ENCODE measurements at regions not wholly inside any gene's neighbourhood (a gene's known extent, or its start where the extent isn't known, plus 50 kb on each side); places are given as distances from the start of the nearest gene placed in this dataset.

DNA sequence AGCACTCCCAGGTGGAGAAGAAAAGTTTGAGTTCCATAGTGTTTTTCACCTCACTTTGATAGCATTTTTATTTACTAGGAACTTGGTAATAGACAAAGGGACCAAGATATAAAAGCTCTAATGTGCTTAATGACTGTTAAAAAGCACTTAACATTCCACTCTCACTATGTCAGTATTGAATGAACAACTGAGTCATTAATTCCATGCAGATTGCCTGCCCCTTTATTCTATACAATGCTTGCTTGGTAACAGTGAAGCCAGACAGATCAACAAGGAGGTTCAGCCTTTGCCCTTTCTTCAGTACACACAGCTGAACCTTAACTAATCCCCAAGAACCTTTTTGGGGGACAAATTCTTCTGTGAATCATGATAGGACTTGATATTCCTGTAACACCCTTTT is 425.5 kb downstream of the NUF2 start:
- intact Hi-C loops (cut with DNase I) = no loop called here
- H3K4me1 ChIP-seq = no peaks in the 10 kb centered on the region
- no peak overlapping the region for H3K4me3 ChIP-seq
- DNase-seq (no peak), ATAC-seq (no peak)
- no peaks in the 10 kb centered on the region for H3K9me3 ChIP-seq
- TF ChIP-seq, protein P1, sequence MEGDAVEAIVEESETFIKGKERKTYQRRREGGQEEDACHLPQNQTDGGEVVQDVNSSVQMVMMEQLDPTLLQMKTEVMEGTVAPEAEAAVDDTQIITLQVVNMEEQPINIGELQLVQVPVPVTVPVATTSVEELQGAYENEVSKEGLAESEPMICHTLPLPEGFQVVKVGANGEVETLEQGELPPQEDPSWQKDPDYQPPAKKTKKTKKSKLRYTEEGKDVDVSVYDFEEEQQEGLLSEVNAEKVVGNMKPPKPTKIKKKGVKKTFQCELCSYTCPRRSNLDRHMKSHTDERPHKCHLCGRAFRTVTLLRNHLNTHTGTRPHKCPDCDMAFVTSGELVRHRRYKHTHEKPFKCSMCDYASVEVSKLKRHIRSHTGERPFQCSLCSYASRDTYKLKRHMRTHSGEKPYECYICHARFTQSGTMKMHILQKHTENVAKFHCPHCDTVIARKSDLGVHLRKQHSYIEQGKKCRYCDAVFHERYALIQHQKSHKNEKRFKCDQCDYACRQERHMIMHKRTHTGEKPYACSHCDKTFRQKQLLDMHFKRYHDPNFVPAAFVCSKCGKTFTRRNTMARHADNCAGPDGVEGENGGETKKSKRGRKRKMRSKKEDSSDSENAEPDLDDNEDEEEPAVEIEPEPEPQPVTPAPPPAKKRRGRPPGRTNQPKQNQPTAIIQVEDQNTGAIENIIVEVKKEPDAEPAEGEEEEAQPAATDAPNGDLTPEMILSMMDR (IDR thresholded peaks at IDR 0.05) = no peak
- no peak for TF ChIP-seq POLR2A (IDR thresholded peaks at IDR 0.05)
- H3K27ac ChIP-seq = no peak overlapping the region
- no peaks in the 10 kb centered on the region for H3K27me3 ChIP-seq
- H3K36me3 ChIP-seq = no peaks in the 10 kb centered on the region

DNA sequence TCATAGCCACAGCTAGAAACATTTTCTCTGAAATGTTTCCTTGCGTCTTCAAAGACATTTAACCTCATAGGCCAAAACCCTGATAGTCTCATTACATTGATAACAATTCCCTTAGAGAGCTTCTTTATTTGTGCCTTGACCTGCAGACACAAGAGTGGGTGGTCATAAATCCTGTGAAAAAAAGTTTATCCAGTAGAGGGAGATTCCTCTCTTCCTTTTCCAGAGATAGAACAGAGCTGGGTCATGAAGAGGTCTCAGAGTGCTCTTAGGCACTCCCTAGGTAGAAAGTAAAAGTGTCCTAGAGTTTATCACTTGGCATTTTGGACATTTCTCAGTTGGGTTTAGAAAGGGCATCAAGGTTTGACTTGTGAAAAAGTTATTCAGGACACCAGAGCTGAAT is 426.1 kb downstream of the NUF2 start:
- ATAC-seq = no peak
- 21% methylated on average over 1 of the region's 1 CpG for WGBS (ENCODE audit: insufficient coverage, low coverage, low lambda C conversion rate, missing lambda C conversion rate)
- intact Hi-C loops (cut with DNase I) = no loop called here
- no peak overlapping the region for H3K4me3 ChIP-seq
- DNase-seq = no peak
- no peaks in the 10 kb centered on the region for H3K27me3 ChIP-seq
- no peak overlapping the region for H3K27ac ChIP-seq
- H3K36me3 ChIP-seq = no peaks in the 10 kb centered on the region
- TF ChIP-seq, protein P1 (IDR thresholded peaks at IDR 0.05) = no peak
- no peak for TF ChIP-seq POLR2A (IDR thresholded peaks at IDR 0.05)
- H3K4me1 ChIP-seq = no peaks in the 10 kb centered on the region
- H3K9me3 ChIP-seq = no peaks in the 10 kb centered on the region

DNA sequence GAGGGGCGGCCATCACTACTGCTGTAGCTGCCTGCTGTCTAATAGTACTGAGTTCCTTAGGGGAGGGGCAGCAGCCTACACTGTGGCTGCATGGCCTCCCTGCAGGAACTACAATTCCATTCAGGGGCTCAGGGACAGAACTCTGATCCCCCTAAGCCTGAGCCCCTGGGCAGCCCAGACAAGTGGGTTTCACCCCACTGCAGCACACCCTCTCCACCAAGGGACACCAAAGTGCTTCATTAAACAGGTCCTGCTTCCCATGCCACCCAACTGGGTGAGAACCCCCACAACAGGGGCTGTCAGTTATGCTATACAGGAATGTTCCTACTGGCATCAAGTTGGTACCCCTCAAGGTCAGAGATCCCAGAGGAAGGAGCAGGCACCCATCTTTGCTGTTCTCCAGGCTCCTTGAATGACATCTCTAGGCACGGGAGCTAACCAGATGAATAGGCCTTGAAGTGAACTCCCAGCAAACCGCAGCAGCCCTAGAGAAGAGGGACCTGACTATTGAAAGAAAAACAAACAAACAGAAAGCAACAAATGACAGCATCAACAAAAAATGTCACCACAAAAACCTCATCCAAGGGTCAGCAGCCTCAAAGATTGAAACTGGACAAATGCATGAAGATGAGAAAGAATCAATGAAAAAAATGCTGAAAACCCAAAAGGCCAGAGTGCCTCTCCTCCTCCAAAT is 437.4 kb downstream of the NUF2 start:
- Histone ChIP-seq H3K36me3 (no peaks in the 10 kb centered on the region), H3K27ac (no peak overlapping the region), H3K27me3 (no peaks in the 10 kb centered on the region), H3K4me3 (no peak overlapping the region), H3K9me3 (no peaks in the 10 kb centered on the region), H3K4me1 (no peaks in the 10 kb centered on the region)
- 74% methylated on average over 2 of the region's 3 CpGs for WGBS (ENCODE audit: insufficient coverage, low coverage, low lambda C conversion rate, missing lambda C conversion rate)
- intact Hi-C loops (cut with DNase I) = no loop called here
- no peak for DNase-seq
- ATAC-seq = no peak
- TF ChIP-seq, protein P1 (IDR thresholded peaks at IDR 0.05) = no peak
- no peak for TF ChIP-seq POLR2A (IDR thresholded peaks at IDR 0.05)

DNA sequence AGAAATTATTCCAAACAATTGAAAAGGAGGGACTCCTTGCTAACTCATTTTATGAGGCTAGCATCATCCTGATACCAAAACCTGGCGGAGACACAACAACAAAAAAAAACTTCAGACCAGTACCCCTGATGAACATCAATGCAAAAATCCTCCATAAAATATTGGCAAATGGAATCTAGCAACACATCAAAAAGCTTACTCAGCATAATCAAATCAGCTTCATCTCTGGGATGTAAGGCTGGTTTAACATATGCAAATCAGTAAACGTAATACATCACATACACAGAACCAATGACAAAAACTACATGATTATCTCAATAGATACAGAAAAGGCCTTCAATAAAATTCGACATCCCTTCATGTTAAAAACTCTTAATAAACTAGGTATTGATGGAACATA is 440.1 kb downstream of the NUF2 start:
- H3K9me3 ChIP-seq = no peaks in the 10 kb centered on the region
- DNase-seq (no peak), ATAC-seq (no peak)
- TF ChIP-seq, protein P1 (IDR thresholded peaks at IDR 0.05) = no peak
- TF ChIP-seq POLR2A (IDR thresholded peaks at IDR 0.05) = no peak
- 28% methylated on average over 3 of the region's 3 CpGs for WGBS (ENCODE audit: insufficient coverage, low coverage, low lambda C conversion rate, missing lambda C conversion rate)
- intact Hi-C loops (cut with DNase I) = no loop called here
- no peak overlapping the region for H3K4me3 ChIP-seq
- H3K36me3 ChIP-seq = no peaks in the 10 kb centered on the region
- H3K4me1 ChIP-seq = no peaks in the 10 kb centered on the region
- H3K27ac ChIP-seq = no peak overlapping the region
- H3K27me3 ChIP-seq = no peaks in the 10 kb centered on the region

Measured in right lobe of liver (tissue), 6 donors.